ENCODE measurements at regions not wholly inside any gene's neighbourhood (a gene's known extent, or its start where the extent isn't known, plus 50 kb on each side); places are given as distances from the start of the nearest gene placed in this dataset.
A peak's percentile ranks its signal among the peaks of the same experiment; 100 is the strongest.

GRCh38 chr2:64398516-64399129 is 55.3 kb upstream of the LGALSL start:
- Histone ChIP-seq H3K9ac (ENCODE audit: low read length) (no peak overlapping the region), H3K27me3 (ENCODE audit: control insufficient read depth, insufficient read depth, low read length) (no peaks in the 10 kb centered on the region), H3K9me3 (ENCODE audit: control insufficient read depth, low read length) (no peaks in the 10 kb centered on the region), H3K4me3 (ENCODE audit: low read length) (no peak overlapping the region), H3K4me1 (ENCODE audit: control insufficient read depth, insufficient read depth, low read length) (peaks cover 34% of the 10 kb centered on the region), H3K36me3 (ENCODE audit: control insufficient read depth, insufficient read depth, low read length) (no peaks in the 10 kb centered on the region)

DNA sequence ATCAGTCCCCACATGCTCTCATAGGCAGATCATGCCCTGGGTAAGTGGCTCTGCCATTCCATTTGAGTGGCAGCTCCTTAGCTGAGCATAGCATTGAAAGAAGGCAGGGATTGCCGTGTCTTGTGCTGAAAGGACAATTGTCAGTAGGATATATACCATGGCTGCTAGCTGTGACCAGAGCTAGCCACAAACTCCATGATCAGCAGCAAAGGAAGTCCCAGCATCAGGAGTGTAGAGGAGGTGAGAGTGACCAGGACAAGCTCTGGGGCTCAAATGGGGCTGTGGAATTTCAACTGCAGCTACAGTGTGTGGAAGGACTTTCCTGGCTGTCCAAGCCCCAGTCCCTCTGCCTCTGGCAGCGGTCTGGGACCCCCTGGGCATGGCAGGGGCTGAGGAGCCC is 54.4 kb upstream of the LGALSL start:
- Histone ChIP-seq H3K4me1 (ENCODE audit: control insufficient read depth, insufficient read depth, low read length) (peaks cover 43% of the 10 kb centered on the region), H3K4me3 (ENCODE audit: low read length) (no peak overlapping the region), H3K36me3 (ENCODE audit: control insufficient read depth, insufficient read depth, low read length) (no peaks in the 10 kb centered on the region), H3K9me3 (ENCODE audit: control insufficient read depth, low read length) (no peaks in the 10 kb centered on the region), H3K9ac (ENCODE audit: low read length) (no peak overlapping the region), H3K27me3 (ENCODE audit: control insufficient read depth, insufficient read depth, low read length) (no peaks in the 10 kb centered on the region)

DNA sequence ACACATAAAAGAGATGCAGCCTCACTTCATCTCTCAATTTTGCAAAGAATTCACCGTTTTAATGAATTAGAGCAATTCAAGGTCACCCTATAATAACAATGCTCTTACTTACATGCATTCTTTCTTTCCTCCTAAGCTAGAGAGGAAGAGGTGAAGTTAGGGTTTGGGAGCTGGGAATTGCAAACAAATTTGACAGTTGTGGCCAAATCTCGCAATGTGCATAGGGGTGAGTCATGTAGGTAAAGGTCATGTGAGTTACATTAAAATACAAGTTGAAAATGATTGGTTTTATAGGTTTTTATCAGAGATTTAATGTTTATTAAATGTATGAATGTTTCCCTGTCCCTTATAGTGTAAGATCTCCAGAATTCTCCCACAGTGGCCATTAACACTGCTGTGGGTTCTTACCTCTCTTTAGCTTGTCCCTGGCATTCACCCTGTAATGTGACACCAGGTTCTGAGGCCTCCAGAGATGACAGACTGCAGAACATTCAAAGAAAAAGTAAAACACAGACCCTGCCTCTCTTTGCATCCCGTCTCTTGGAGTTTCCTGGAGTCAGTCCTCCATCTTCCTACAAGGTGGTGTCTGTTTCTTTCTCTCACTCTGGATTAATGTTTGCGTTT is 53.7 kb upstream of the LGALSL start:
- Histone ChIP-seq H3K27me3 (ENCODE audit: control insufficient read depth, insufficient read depth, low read length) (no peaks in the 10 kb centered on the region), H3K36me3 (ENCODE audit: control insufficient read depth, insufficient read depth, low read length) (no peaks in the 10 kb centered on the region), H3K4me1 (ENCODE audit: control insufficient read depth, insufficient read depth, low read length) (peaks cover 49% of the 10 kb centered on the region), H3K4me3 (ENCODE audit: low read length) (no peak overlapping the region), H3K9ac (ENCODE audit: low read length) (no peak overlapping the region), H3K9me3 (ENCODE audit: control insufficient read depth, low read length) (no peaks in the 10 kb centered on the region)

- Histone ChIP-seq H3K27me3 (ENCODE audit: control insufficient read depth, insufficient read depth, low read length) (no peaks in the 10 kb centered on the region), H3K9me3 (ENCODE audit: control insufficient read depth, low read length) (no peaks in the 10 kb centered on the region), H3K9ac (ENCODE audit: low read length) (peak overlapping the region; percentile 26), H3K4me1 (ENCODE audit: control insufficient read depth, insufficient read depth, low read length) (peaks cover 56% of the 10 kb centered on the region), H3K36me3 (ENCODE audit: control insufficient read depth, insufficient read depth, low read length) (no peaks in the 10 kb centered on the region), H3K4me3 (ENCODE audit: low read length) (no peak overlapping the region)
These were observed 53.0 kb upstream of the LGALSL start for GRCh38 chr2:64400733-64401528.

DNA sequence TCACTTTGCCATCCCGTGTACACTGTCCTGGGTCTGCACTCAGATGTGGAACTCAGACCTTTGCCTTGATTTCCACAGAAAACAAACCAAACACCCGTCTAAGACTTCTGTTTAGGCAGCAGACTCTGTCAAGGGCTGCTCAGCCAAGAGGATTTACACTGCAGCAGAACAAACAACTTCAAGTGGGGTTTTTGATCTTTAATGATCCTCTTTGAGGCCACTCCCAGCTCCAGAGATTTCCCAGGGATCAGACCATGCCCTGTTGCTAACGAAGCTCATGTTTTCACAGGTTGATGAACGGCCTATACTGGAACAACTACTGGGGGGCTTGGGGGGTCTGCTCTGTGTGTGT is 52.5 kb upstream of the LGALSL start:
- Histone ChIP-seq H3K27me3 (ENCODE audit: control insufficient read depth, insufficient read depth, low read length) (no peaks in the 10 kb centered on the region), H3K36me3 (ENCODE audit: control insufficient read depth, insufficient read depth, low read length) (no peaks in the 10 kb centered on the region), H3K9ac (ENCODE audit: low read length) (peak overlapping the region; percentile 26), H3K4me1 (ENCODE audit: control insufficient read depth, insufficient read depth, low read length) (peaks cover 62% of the 10 kb centered on the region), H3K4me3 (ENCODE audit: low read length) (no peak overlapping the region), H3K9me3 (ENCODE audit: control insufficient read depth, low read length) (no peaks in the 10 kb centered on the region)

GRCh38 chr2:64402876-64403275 is 51.1 kb upstream of the LGALSL start:
- no peak overlapping the region for H3K4me3 ChIP-seq (ENCODE audit: low read length)
- no peaks in the 10 kb centered on the region for H3K36me3 ChIP-seq (ENCODE audit: control insufficient read depth, insufficient read depth, low read length)
- no peak overlapping the region for H3K9ac ChIP-seq (ENCODE audit: low read length)
- H3K4me1 ChIP-seq (ENCODE audit: control insufficient read depth, insufficient read depth, low read length) = peaks cover 65% of the 10 kb centered on the region
- no peaks in the 10 kb centered on the region for H3K9me3 ChIP-seq (ENCODE audit: control insufficient read depth, low read length)
- H3K27me3 ChIP-seq (ENCODE audit: control insufficient read depth, insufficient read depth, low read length) = no peaks in the 10 kb centered on the region

GRCh38 chr2:64403426-64403825 is 50.5 kb upstream of the LGALSL start:
- no peaks in the 10 kb centered on the region for H3K9me3 ChIP-seq (ENCODE audit: control insufficient read depth, low read length)
- H3K4me3 ChIP-seq (ENCODE audit: low read length) = no peak overlapping the region
- H3K4me1 ChIP-seq (ENCODE audit: control insufficient read depth, insufficient read depth, low read length) = peaks cover 62% of the 10 kb centered on the region
- no peaks in the 10 kb centered on the region for H3K27me3 ChIP-seq (ENCODE audit: control insufficient read depth, insufficient read depth, low read length)
- H3K9ac ChIP-seq (ENCODE audit: low read length) = no peak overlapping the region
- no peaks in the 10 kb centered on the region for H3K36me3 ChIP-seq (ENCODE audit: control insufficient read depth, insufficient read depth, low read length)

GRCh38 chr2:64404002-64404731 is 49.8 kb upstream of the LGALSL start:
- H3K9ac ChIP-seq (ENCODE audit: low read length) = peak overlapping the region; percentile 10
- peaks cover 60% of the 10 kb centered on the region for H3K4me1 ChIP-seq (ENCODE audit: control insufficient read depth, insufficient read depth, low read length)
- no peaks in the 10 kb centered on the region for H3K36me3 ChIP-seq (ENCODE audit: control insufficient read depth, insufficient read depth, low read length)
- no peak overlapping the region for H3K4me3 ChIP-seq (ENCODE audit: low read length)
- no peaks in the 10 kb centered on the region for H3K9me3 ChIP-seq (ENCODE audit: control insufficient read depth, low read length)
- no peaks in the 10 kb centered on the region for H3K27me3 ChIP-seq (ENCODE audit: control insufficient read depth, insufficient read depth, low read length)

All from mucosa of stomach (tissue), 1 donor.